HepG2 (cell line): ENCODE measurements at regions not wholly inside any gene's neighbourhood (a gene's known extent, or its start where the extent isn't known, plus 50 kb on each side); places are given as distances from the start of the nearest gene placed in this dataset.

Experiments used
- ATAC-seq: fragments of 200-7000 bp; cut with Tn5 transposase; 3 replicates; pipeline ENCODE4 v1.9.1; 2020; ENCODE audit warnings: mild to moderate bottlenecking, moderate library complexity
- BruUV-seq: library from RNA; stranded (reverse); fragments of 400-500 nt; replicated peaks from 2 replicates; lab custom pipeline; 2021; lab: Mats Ljungman, UMichigan
- CTCF ChIA-PET: fragments of 300-600 bp; formaldehyde crosslinking; extraction: SDS; loops from one replicate; lab custom pipeline; 2021; ENCODE audit warnings: low total read pairs, inconsistent platforms, low intra/inter-chr PET ratio; lab: Yijun Ruan, JAX
- POLR2A ChIA-PET: fragments of 350-600 bp; sonication (Branson Sonifier 250); formaldehyde crosslinking; loops from one replicate; lab custom pipeline; 2020; ENCODE audit warnings: antibody characterized with exemption, inconsistent platforms; lab: Yijun Ruan, JAX
- DNase-seq: peaks from one replicate; pipeline ENCODE4 v3.0.0-alpha.2; 2015; ENCODE audit warnings: low spot score
- FAIRE-seq: peaks from 3 replicates; lab custom pipeline; 2011; peaks lifted over from hg19 to GRCh38; lab: Jason Lieb, UNC
- H2AFZ ChIP-seq: one replicate; pipeline ENCODE4 v1.6.1; 2011; ENCODE audit warnings: low read length, inconsistent platforms
- H3K27ac ChIP-seq: fragments of 300-600 bp; 3 replicates; pipeline ENCODE4 v1.8.0; 2011; ENCODE audit warnings: mixed run types, mild to moderate bottlenecking, mixed read lengths, low read length, inconsistent platforms; ENCODE audit not compliant: insufficient read depth; ENCODE audit errors: extremely low read length
- H3K27me3 ChIP-seq, 2 experiments: fragments of 200-600 bp in 1 of 2; 2 replicates in 1 of 2; 3 replicates in 1 of 2; pipeline versions ENCODE4 v1.6.0 to v1.8.0; 2011; ENCODE audit warnings: low read length in 2 of 2, mild to moderate bottlenecking in 2 of 2, moderate library complexity in 2 of 2, inconsistent platforms in 1 of 2; ENCODE audit not compliant: insufficient read depth in 2 of 2, control insufficient read depth in 1 of 2
- H3K36me3 ChIP-seq, 2 experiments: fragments of 200-600 bp in 1 of 2; replicated peaks in 1 of 2; 2 replicates in 1 of 2; 3 replicates in 1 of 2; pipeline versions ENCODE4 v1.5.1 to v1.8.0; 2011; ENCODE audit warnings: low read length in 2 of 2, inconsistent platforms in 1 of 2; ENCODE audit not compliant: insufficient read depth in 2 of 2, control insufficient read depth in 1 of 2
- H3K4me1 ChIP-seq: 2 replicates; pipeline ENCODE4 v1.5.1; 2012; ENCODE audit warnings: low read length, inconsistent platforms; ENCODE audit not compliant: insufficient read depth
- H3K4me2 ChIP-seq: 2 replicates; pipeline ENCODE4 v1.6.0; 2011; ENCODE audit warnings: low read depth, low read length, inconsistent platforms
- H3K4me3 ChIP-seq, 3 experiments: fragments of 200-600 bp in 1 of 3; sonication (generic), shearing (Covaris generic) in 1 of 3; replicated peaks in 1 of 3; 2 replicates each; pipeline ENCODE4 v1.5.1; 2011 to 2016; ENCODE audit warnings: low read length in 3 of 3, inconsistent platforms in 2 of 3, low read depth in 2 of 3, mild to moderate bottlenecking in 2 of 3, control low read depth in 1 of 3, mixed read lengths in 1 of 3; ENCODE audit not compliant: insufficient read depth in 1 of 3
- H3K79me2 ChIP-seq: one replicate; pipeline ENCODE4 v1.6.1; 2011; ENCODE audit warnings: low read length, inconsistent platforms; ENCODE audit not compliant: insufficient read depth
- H3K9ac ChIP-seq: 2 replicates; pipeline ENCODE4 v1.6.0; 2011; ENCODE audit warnings: mild to moderate bottlenecking, low read depth, low read length, inconsistent platforms; ENCODE audit not compliant: insufficient read depth
- H3K9me3 ChIP-seq: 2 replicates; pipeline ENCODE4 v1.5.1; 2012; ENCODE audit warnings: mild to moderate bottlenecking, low read length
- H4K20me1 ChIP-seq: 2 replicates; pipeline ENCODE4 v1.6.0; 2011; ENCODE audit warnings: inconsistent platforms, mild to moderate bottlenecking, low read length, moderate library complexity; ENCODE audit not compliant: insufficient read depth
- AGO2 ChIP-seq: fragments of 200-400 bp; formaldehyde crosslinking; optimal IDR thresholded peaks from 2 replicates; pipeline ENCODE3; 2017; ENCODE audit warnings: mild to moderate bottlenecking, low read depth, low read length, moderate library complexity
- FOSL2 ChIP-seq: sonication (generic); formaldehyde crosslinking; IDR thresholded peaks from 2 replicates; pipeline ENCODE4 v1.4.0; 2020; ENCODE audit warnings: missing genetic modification reagents
- KDM2A ChIP-seq: sonication (generic); formaldehyde crosslinking; IDR thresholded peaks from 2 replicates; pipeline ENCODE4 v1.4.0; 2020; ENCODE audit warnings: low read depth, missing genetic modification reagents, borderline replicate concordance
- TCF12 ChIP-seq, 2 experiments: fragments of 450-650 bp in 1 of 2; sonication (generic) in 1 of 2; formaldehyde crosslinking in 1 of 2; IDR thresholded peaks; 2 replicates each; pipeline versions ENCODE4 v1.6.1 to v1.8.0; 2017 to 2022; ENCODE audit warnings: antibody characterized with exemption in 1 of 2, mild to moderate bottlenecking in 1 of 2, missing genetic modification reagents in 1 of 2, moderate library complexity in 1 of 2
- TCF7 ChIP-seq: sonication (generic); IDR thresholded peaks from 2 replicates; pipeline ENCODE4 v1.6.1; 2016; ENCODE audit warnings: antibody characterized with exemption, low read depth
- XBP1 ChIP-seq: sonication (generic); formaldehyde crosslinking; IDR thresholded peaks from 2 replicates; pipeline ENCODE4 v1.5.0; 2020; ENCODE audit warnings: missing genetic modification reagents
- ZEB1 ChIP-seq: IDR thresholded peaks from 2 replicates; pipeline ENCODE4 v1.6.1; 2012; ENCODE audit warnings: mild to moderate bottlenecking, low read depth, inconsistent platforms; ENCODE audit not compliant: insufficient replicate concordance
- ZNF30 ChIP-seq: sonication (generic); formaldehyde crosslinking; IDR thresholded peaks from 2 replicates; pipeline ENCODE4 v1.5.0; 2020; ENCODE audit warnings: mild to moderate bottlenecking, missing genetic modification reagents
- ZNF503 ChIP-seq: sonication (generic); formaldehyde crosslinking; IDR thresholded peaks from 2 replicates; pipeline ENCODE4 v1.4.0; 2020; ENCODE audit warnings: missing genetic modification reagents
- ZNF740 ChIP-seq: sonication (generic); formaldehyde crosslinking; IDR thresholded peaks from 2 replicates; pipeline ENCODE4 v1.4.0; 2020; ENCODE audit warnings: missing genetic modification reagents
- ZNF770 ChIP-seq: sonication (generic); formaldehyde crosslinking; IDR thresholded peaks from 2 replicates; pipeline ENCODE4 v1.5.0; 2020; ENCODE audit warnings: mild to moderate bottlenecking, missing genetic modification reagents
- ZNF883 ChIP-seq: sonication (generic); formaldehyde crosslinking; IDR thresholded peaks from 2 replicates; pipeline ENCODE4 v1.5.1; 2020; ENCODE audit warnings: mild to moderate bottlenecking, missing genetic modification reagents; ENCODE audit errors: not compliant biosample characterization
- WGBS: methylation state at CpG from one replicate; pipeline ENCODE4 v1.1.6; 2017; ENCODE audit warnings: low lambda C conversion rate; 5-methylcytosine and 5-hydroxymethylcytosine counted together
- in situ Hi-C: cut with HindIII; loops from 2 replicates; pipeline ENCODE4 v1.10.0; 2017; ENCODE audit warnings: low pct_unique_long_range_greater_than_20kb; ENCODE audit not compliant: extremely low pct_ligation_motif_present
- intact Hi-C: fragments of 100-400 bp; cut with micrococcal nuclease; formaldehyde crosslinking; loops from one replicate; pipeline ENCODE4 v1.10.0; 2022; ENCODE audit not compliant: unreplicated experiment

- no peak for FAIRE-seq
- Histone ChIP-seq H3K9ac (no peak overlapping the region), H3K27ac (peak overlapping the region; percentile 12), H3K4me1 (peaks cover 83% of the 10 kb centered on the region), H3K27me3 (no peaks in the 10 kb centered on the region), H2AFZ (no peak overlapping the region), H3K36me3 (no peaks in the 10 kb centered on the region), H3K4me3 (no peak overlapping the region), H3K79me2 (no peaks in the 10 kb centered on the region), H3K4me2 (no peak overlapping the region), H4K20me1 (no peaks in the 10 kb centered on the region), H3K9me3 (no peaks in the 10 kb centered on the region)
- intact Hi-C loops, result loop anchor here (10.0 kb wide), 1 partner anchor 137 kb away; no protein-coding TSS in a partner anchor
- peak; percentile 61 for DNase-seq
- CTCF ChIA-PET, result no interaction called here
- POLR2A ChIA-PET, result interaction anchor here (1.8 to 4.6 kb wide), 2 partner anchors 59 to 84 kb away, joined by 13 to 27 read pairs; partner anchors contain the start of gene TNFAIP3
- BruUV-seq, result no TSS peak
- no peak for ATAC-seq
- in situ Hi-C loops, result loop anchor here (5.0 to 10.0 kb wide), 2 partner anchors 57 to 101 kb away; partner anchors contain the start of gene TNFAIP3
- TF ChIP-seq TCF12 (IDR thresholded peaks at IDR 0.05) (no peak), TCF12 (CRISPR knock-in tag; IDR thresholded peaks at IDR 0.05) (no peak), FOSL2 (CRISPR knock-in tag) (peak; percentile 49), KDM2A (CRISPR knock-in tag) (no peak)
Measured at GRCh38 chr6:137808191-137808590, 58.9 kb upstream of the TNFAIP3 start.

GRCh38 chr6:137808836-137809315 is 58.2 kb upstream of the TNFAIP3 start:
- H3K4me1 ChIP-seq, result peaks cover 76% of the 10 kb centered on the region
- H3K27me3 ChIP-seq, result no peaks in the 10 kb centered on the region
- ChIA-PET CTCF (interaction anchor here (1.0 kb wide), 1 partner anchor 101 kb away, joined by 3 read pairs; no protein-coding TSS in a partner anchor), POLR2A (interaction anchor here (0.9 to 4.6 kb wide), 5 partner anchors 9 to 85 kb away, joined by 3 to 27 read pairs (median 5); partner anchors contain the start of gene TNFAIP3)
- peak overlapping the region; percentile 55 for H3K9ac ChIP-seq
- BruUV-seq, result no TSS peak
- H2AFZ ChIP-seq, result peak overlapping the region; percentile 38
- no peak for FAIRE-seq
- intact Hi-C loops, result loop anchor here (10.0 kb wide), 1 partner anchor 136 kb away; no protein-coding TSS in a partner anchor
- peak overlapping the region in 1 of 3 experiments; percentile 18; a peak in 1 of 6 replicates for H3K4me3 ChIP-seq
- in situ Hi-C loops, result loop anchor here (5.0 to 10.0 kb wide), 2 partner anchors 56 to 102 kb away; partner anchors contain the start of gene TNFAIP3
- peak overlapping the region; percentile 67 for H3K27ac ChIP-seq
- no peaks in the 10 kb centered on the region for H3K79me2 ChIP-seq
- peak; percentile 68 for DNase-seq
- H3K9me3 ChIP-seq, result no peaks in the 10 kb centered on the region
- peak overlapping the region; percentile 66 for H3K4me2 ChIP-seq
- peak; percentile 90 for ATAC-seq
- H4K20me1 ChIP-seq, result no peaks in the 10 kb centered on the region
- 14% methylated on average over 7 of the region's 7 CpGs for WGBS
- no peaks in the 10 kb centered on the region for H3K36me3 ChIP-seq
- TF ChIP-seq ZNF883 (peak; percentile 91), ZEB1 (peak; percentile 48), ZNF740 (CRISPR knock-in tag) (no peak), XBP1 (CRISPR knock-in tag) (no peak), ZNF30 (no peak), ZNF770 (CRISPR knock-in tag) (no peak), AGO2 (no peak), ZNF503 (CRISPR knock-in tag) (peak; percentile 27; the same call in 1 of the 2 replicates), TCF7 (no peak)
